Esophagus muscularis mucosa (tissue), 3 donors: ENCODE measurements at regions not wholly inside any gene's neighbourhood (a gene's known extent, or its start where the extent isn't known, plus 50 kb on each side); places are given as distances from the start of the nearest gene placed in this dataset.

Experiments
- CTCF ChIP-seq, 3 experiments: fragments of 200-600 bp in 2 of 3; fragments of 450-650 bp in 1 of 3; sonication (generic) in 2 of 3; IDR thresholded peaks; one replicate each; pipeline ENCODE4 v1.5.1; 2017 to 2019; ENCODE audit warnings: antibody characterized with exemption in 3 of 3, mild to moderate bottlenecking in 2 of 3, moderate library complexity in 1 of 3
- POLR2A ChIP-seq: fragments of 450-650 bp; IDR thresholded peaks from one replicate; pipeline ENCODE4 v1.6.1; 2017; ENCODE audit warnings: antibody characterized with exemption, moderate library complexity, mild to moderate bottlenecking, low read depth

- TF ChIP-seq CTCF (IDR thresholded peaks at IDR 0.05) = no peak
- TF ChIP-seq POLR2A = no peak
These were observed 654.8 kb upstream of the TBX3 start for GRCh38 chr12:115338566-115339294.
